ENCODE measurements at regions not wholly inside any gene's neighbourhood (a gene's known extent, or its start where the extent isn't known, plus 50 kb on each side); places are given as distances from the start of the nearest gene placed in this dataset.

GRCh38 chr18:47410139-47410538, 158.7 kb upstream of the SKOR2 start:
- Histone ChIP-seq H3K4me3 (no peak overlapping the region), H3K4me1 (ENCODE audit: low read depth) (no peaks in the 10 kb centered on the region), H3K36me3 (no peaks in the 10 kb centered on the region), H3K27ac (no peak overlapping the region), H3K9me3 (ENCODE audit: low read depth) (no peaks in the 10 kb centered on the region), H3K27me3 (peaks cover 16% of the 10 kb centered on the region)
- DNase-seq (ENCODE audit: low read depth in 1 of 2, low spot score in 1 of 2), result no peak
- no peak for TF ChIP-seq CTCF (IDR thresholded peaks at IDR 0.05; ENCODE audit: low read depth, low read length)

- no peaks in the 10 kb centered on the region for H3K4me1 ChIP-seq (ENCODE audit: low read depth)
- peaks cover 10% of the 10 kb centered on the region for H3K27me3 ChIP-seq
- no peaks in the 10 kb centered on the region for H3K9me3 ChIP-seq (ENCODE audit: low read depth)
- no peak for DNase-seq (ENCODE audit: low read depth in 1 of 2, low spot score in 1 of 2)
- H3K4me3 ChIP-seq, result no peak overlapping the region
- H3K27ac ChIP-seq, result no peak overlapping the region
- TF ChIP-seq CTCF (IDR thresholded peaks at IDR 0.05; ENCODE audit: low read depth, low read length), result no peak
- no peaks in the 10 kb centered on the region for H3K36me3 ChIP-seq
These were observed 158.1 kb upstream of the SKOR2 start for GRCh38 chr18:47409519-47409918.

GRCh38 chr18:47407736-47408135, 156.3 kb upstream of the SKOR2 start:
- H3K36me3 ChIP-seq, result no peaks in the 10 kb centered on the region
- no peak for DNase-seq (ENCODE audit: low read depth in 1 of 2, low spot score in 1 of 2)
- no peaks in the 10 kb centered on the region for H3K9me3 ChIP-seq (ENCODE audit: low read depth)
- H3K4me1 ChIP-seq (ENCODE audit: low read depth), result no peaks in the 10 kb centered on the region
- H3K4me3 ChIP-seq, result no peak overlapping the region
- TF ChIP-seq CTCF (IDR thresholded peaks at IDR 0.05; ENCODE audit: low read depth, low read length), result no peak
- no peaks in the 10 kb centered on the region for H3K27me3 ChIP-seq
- H3K27ac ChIP-seq, result no peak overlapping the region

- Histone ChIP-seq H3K27me3 (peaks cover 6% of the 10 kb centered on the region), H3K4me1 (ENCODE audit: low read depth) (no peaks in the 10 kb centered on the region), H3K9me3 (ENCODE audit: low read depth) (no peaks in the 10 kb centered on the region), H3K27ac (no peak overlapping the region), H3K36me3 (no peaks in the 10 kb centered on the region), H3K4me3 (no peak overlapping the region)
- TF ChIP-seq CTCF (IDR thresholded peaks at IDR 0.05; ENCODE audit: low read depth, low read length), result no peak
- no peak for DNase-seq (ENCODE audit: low read depth in 1 of 2, low spot score in 1 of 2)
These were observed 153.4 kb upstream of the SKOR2 start for GRCh38 chr18:47404845-47405244.

- H3K4me3 ChIP-seq, result no peak overlapping the region
- no peak overlapping the region for H3K27ac ChIP-seq
- TF ChIP-seq CTCF (IDR thresholded peaks at IDR 0.05; ENCODE audit: low read depth, low read length), result no peak
- H3K9me3 ChIP-seq (ENCODE audit: low read depth), result no peaks in the 10 kb centered on the region
- H3K4me1 ChIP-seq (ENCODE audit: low read depth), result no peaks in the 10 kb centered on the region
- DNase-seq (ENCODE audit: low read depth in 1 of 2, low spot score in 1 of 2), result no peak
- peaks cover 6% of the 10 kb centered on the region for H3K27me3 ChIP-seq
- H3K36me3 ChIP-seq, result no peaks in the 10 kb centered on the region
These were observed 152.5 kb upstream of the SKOR2 start for GRCh38 chr18:47403949-47404348.

- H3K27me3 ChIP-seq, result peaks cover 6% of the 10 kb centered on the region
- H3K9me3 ChIP-seq (ENCODE audit: low read depth), result no peaks in the 10 kb centered on the region
- no peak for TF ChIP-seq CTCF (IDR thresholded peaks at IDR 0.05; ENCODE audit: low read depth, low read length)
- H3K4me1 ChIP-seq (ENCODE audit: low read depth), result no peaks in the 10 kb centered on the region
- H3K27ac ChIP-seq, result no peak overlapping the region
- DNase-seq (ENCODE audit: low read depth in 1 of 2, low spot score in 1 of 2), result no peak
- H3K4me3 ChIP-seq, result no peak overlapping the region
- no peaks in the 10 kb centered on the region for H3K36me3 ChIP-seq
These were observed 151.9 kb upstream of the SKOR2 start for GRCh38 chr18:47403317-47403716.
